ENCODE measurements at regions not wholly inside any gene's neighbourhood (a gene's known extent, or its start where the extent isn't known, plus 50 kb on each side); places are given as distances from the start of the nearest gene placed in this dataset.
"Not testable (repeated sequence)": the region's sequence is repeated elsewhere in the genome, so short reads cannot be mapped to it uniquely, and the experiment has no call there.

GRCh38 chr3:82595530-82595929 is 834.1 kb upstream of the GBE1 start:
- no peak for DNase-seq

GRCh38 chr3:82587174-82587573 is 825.7 kb upstream of the GBE1 start:
- DNase-seq, result no peak

GRCh38 chr3:82586414-82586813 is 825.0 kb upstream of the GBE1 start:
- DNase-seq, result no peak

- DNase-seq, result not testable (repeated sequence)
Measured at GRCh38 chr3:82586002-82586401, 824.6 kb upstream of the GBE1 start.

GRCh38 chr3:82585591-82585990 is 824.1 kb upstream of the GBE1 start:
- not testable (repeated sequence) for DNase-seq

- not testable (repeated sequence) for DNase-seq
Measured at GRCh38 chr3:82584861-82585260, 823.4 kb upstream of the GBE1 start.

- DNase-seq, result not testable (repeated sequence)
Measured at GRCh38 chr3:82584415-82584814, 823.0 kb upstream of the GBE1 start.

GRCh38 chr3:82581350-82581749 is 819.9 kb upstream of the GBE1 start:
- DNase-seq, result no peak

GRCh38 chr3:82572721-82573120 is 811.3 kb upstream of the GBE1 start:
- no peak for DNase-seq

- no peak for DNase-seq
Measured at GRCh38 chr3:82568776-82569338, 807.4 kb upstream of the GBE1 start.

GRCh38 chr3:82567029-82567600 is 805.7 kb upstream of the GBE1 start:
- no peak for DNase-seq

GRCh38 chr3:82562896-82563295 is 801.5 kb upstream of the GBE1 start:
- no peak for DNase-seq

- no peak for DNase-seq
Measured at GRCh38 chr3:82561784-82562183, 800.3 kb upstream of the GBE1 start.

GRCh38 chr3:82558081-82558480 is 796.6 kb upstream of the GBE1 start:
- DNase-seq, result no peak

- no peak for DNase-seq
Measured at GRCh38 chr3:82556113-82556512, 794.7 kb upstream of the GBE1 start.

GRCh38 chr3:82542556-82542955 is 781.1 kb upstream of the GBE1 start:
- not testable (repeated sequence) for DNase-seq

- no peak for DNase-seq
Measured at GRCh38 chr3:82521657-82522056, 760.2 kb upstream of the GBE1 start.

GRCh38 chr3:82520846-82521245 is 759.4 kb upstream of the GBE1 start:
- DNase-seq, result no peak

- no peak for DNase-seq
Measured at GRCh38 chr3:82509951-82510603, 748.6 kb upstream of the GBE1 start.

- no peak for DNase-seq
Measured at GRCh38 chr3:82509106-82509842, 747.8 kb upstream of the GBE1 start.

GRCh38 chr3:82506204-82506603 is 744.8 kb upstream of the GBE1 start:
- no peak for DNase-seq

- no peak for DNase-seq
Measured at GRCh38 chr3:82505079-82505756, 743.8 kb upstream of the GBE1 start.

GRCh38 chr3:82498186-82498585 is 736.7 kb upstream of the GBE1 start:
- DNase-seq, result no peak

All from KG1 (cell line).